HCT116 (cell line): ENCODE measurements at regions not wholly inside any gene's neighbourhood (a gene's known extent, or its start where the extent isn't known, plus 50 kb on each side); places are given as distances from the start of the nearest gene placed in this dataset.

Experiments
- CTCF ChIP-seq, 3 experiments: fragments of 200-600 bp in 1 of 3; sonication (generic) in 1 of 3; IDR thresholded peaks in 2 of 3; conservative IDR thresholded peaks in 1 of 3; 2 replicates each; pipeline ENCODE4 v1.5.1; 2012 to 2017; ENCODE audit warnings: low read depth in 2 of 3, low read length in 2 of 3, antibody characterized with exemption in 1 of 3, borderline replicate concordance in 1 of 3, control low read depth in 1 of 3, mild to moderate bottlenecking in 1 of 3, mixed read lengths in 1 of 3, mixed run types in 1 of 3, moderate library complexity in 1 of 3; ENCODE audit not compliant: insufficient read depth in 1 of 3
- EZH2phosphoT487 ChIP-seq: fragments of 200-600 bp; IDR thresholded peaks from 2 replicates; pipeline ENCODE4 v1.6.1; 2018; ENCODE audit warnings: antibody characterized with exemption, borderline replicate concordance
- POLR2A ChIP-seq: IDR thresholded peaks from 2 replicates; pipeline ENCODE4 v1.7.0; 2011; ENCODE audit warnings: borderline replicate concordance; ENCODE audit not compliant: insufficient read depth, insufficient read length; ENCODE audit errors: extremely low read depth
- POLR2AphosphoS5 ChIP-seq: IDR thresholded peaks from 2 replicates; pipeline ENCODE4 v1.6.1; 2011; ENCODE audit warnings: mild to moderate bottlenecking, low read depth, low read length, moderate library complexity

- TF ChIP-seq EZH2phosphoT487 (no peak), POLR2A (no peak), POLR2AphosphoS5 (no peak), CTCF (IDR thresholded peaks at IDR 0.05 in 2 of 3, conservative IDR thresholded peaks at IDR 0.05 in 1 of 3; ENCODE audit: borderline replicate concordance in 1 of 3, insufficient read depth in 1 of 3, low read depth in 2 of 3, low read length in 2 of 3) (no peak)
Measured at GRCh38 chr5:45847877-45848276, 151.7 kb upstream of the HCN1 start.
